Skeletal muscle satellite cell (primary cell): ENCODE measurements at regions not wholly inside any gene's neighbourhood (a gene's known extent, or its start where the extent isn't known, plus 50 kb on each side); places are given as distances from the start of the nearest gene placed in this dataset.

Experiments used
- H3K27me3 ChIP-seq: 2 replicates; pipeline ENCODE4 v1.7.0; 2013; ENCODE audit warnings: low read length; ENCODE audit not compliant: control insufficient read depth, insufficient read depth
- H3K36me3 ChIP-seq: 2 replicates; pipeline ENCODE4 v1.7.0; 2013; ENCODE audit warnings: mild to moderate bottlenecking, control low read depth, low read length; ENCODE audit not compliant: insufficient read depth
- H3K4me1 ChIP-seq: 2 replicates; pipeline ENCODE4 v1.7.0; 2013; ENCODE audit warnings: low read length; ENCODE audit not compliant: control insufficient read depth, insufficient read depth
- H3K4me2 ChIP-seq: 2 replicates; pipeline ENCODE4 v1.7.0; 2013; ENCODE audit warnings: mild to moderate bottlenecking, low read length
- H3K4me3 ChIP-seq: 2 replicates; pipeline ENCODE4 v1.7.0; 2013; ENCODE audit warnings: low read length
- H3K9ac ChIP-seq: 2 replicates; pipeline ENCODE4 v1.7.0; 2013; ENCODE audit warnings: mild to moderate bottlenecking, low read depth, low read length, moderate library complexity
- H3K9me3 ChIP-seq: replicated peaks from 2 replicates; pipeline ENCODE4 v1.7.0; 2013; ENCODE audit warnings: mild to moderate bottlenecking, control low read depth, low read length

- Histone ChIP-seq H3K4me3 (no peak overlapping the region), H3K4me2 (no peak overlapping the region), H3K27me3 (no peaks in the 10 kb centered on the region)
Measured at GRCh38 chr2:9127316-9127715, 79.3 kb upstream of the ASAP2 start.

GRCh38 chr2:9126540-9126939 lies 80.1 kb upstream of the ASAP2 start:
- no peak overlapping the region for H3K4me3 ChIP-seq
- H3K27me3 ChIP-seq: no peaks in the 10 kb centered on the region
- no peaks in the 10 kb centered on the region for H3K9me3 ChIP-seq
- no peak overlapping the region for H3K4me2 ChIP-seq
- H3K9ac ChIP-seq: no peak overlapping the region
- no peaks in the 10 kb centered on the region for H3K4me1 ChIP-seq
- no peaks in the 10 kb centered on the region for H3K36me3 ChIP-seq

More at GRCh38 chr2:9127316-9127715, 79.3 kb upstream of the ASAP2 start:
- Histone ChIP-seq H3K9me3 (no peaks in the 10 kb centered on the region), H3K9ac (no peak overlapping the region), H3K36me3 (no peaks in the 10 kb centered on the region), H3K4me1 (no peaks in the 10 kb centered on the region)

GRCh38 chr2:9124231-9124741 lies 82.3 kb upstream of the ASAP2 start:
- Histone ChIP-seq H3K4me1 (no peaks in the 10 kb centered on the region), H3K9me3 (no peaks in the 10 kb centered on the region), H3K27me3 (no peaks in the 10 kb centered on the region), H3K36me3 (no peaks in the 10 kb centered on the region), H3K4me3 (no peak overlapping the region), H3K9ac (no peak overlapping the region), H3K4me2 (no peak overlapping the region)

- H3K4me1 ChIP-seq: no peaks in the 10 kb centered on the region
- no peaks in the 10 kb centered on the region for H3K36me3 ChIP-seq
- no peak overlapping the region for H3K4me3 ChIP-seq
- H3K9ac ChIP-seq: no peak overlapping the region
- H3K4me2 ChIP-seq: no peak overlapping the region
- no peaks in the 10 kb centered on the region for H3K27me3 ChIP-seq
- H3K9me3 ChIP-seq: no peaks in the 10 kb centered on the region
Measured at GRCh38 chr2:9123069-9123468, 83.5 kb upstream of the ASAP2 start.

GRCh38 chr2:9122367-9122766 lies 84.2 kb upstream of the ASAP2 start:
- Histone ChIP-seq H3K4me1 (no peaks in the 10 kb centered on the region), H3K27me3 (no peaks in the 10 kb centered on the region), H3K4me3 (no peak overlapping the region), H3K9ac (no peak overlapping the region), H3K4me2 (no peak overlapping the region), H3K9me3 (no peaks in the 10 kb centered on the region), H3K36me3 (no peaks in the 10 kb centered on the region)

GRCh38 chr2:9118383-9118960 lies 88.1 kb upstream of the ASAP2 start:
- no peaks in the 10 kb centered on the region for H3K27me3 ChIP-seq
- H3K4me2 ChIP-seq: no peak overlapping the region
- no peak overlapping the region for H3K4me3 ChIP-seq
- H3K4me1 ChIP-seq: no peaks in the 10 kb centered on the region
- no peaks in the 10 kb centered on the region for H3K9me3 ChIP-seq
- H3K9ac ChIP-seq: no peak overlapping the region
- no peaks in the 10 kb centered on the region for H3K36me3 ChIP-seq

GRCh38 chr2:9115229-9115628 lies 91.4 kb upstream of the ASAP2 start:
- H3K4me1 ChIP-seq: peaks cover 19% of the 10 kb centered on the region
- no peaks in the 10 kb centered on the region for H3K9me3 ChIP-seq
- H3K36me3 ChIP-seq: no peaks in the 10 kb centered on the region
- H3K27me3 ChIP-seq: no peaks in the 10 kb centered on the region
- no peak overlapping the region for H3K9ac ChIP-seq
- H3K4me3 ChIP-seq: no peak overlapping the region
- no peak overlapping the region for H3K4me2 ChIP-seq

GRCh38 chr2:9114458-9114857 lies 92.2 kb upstream of the ASAP2 start:
- no peak overlapping the region for H3K4me3 ChIP-seq
- H3K9ac ChIP-seq: no peak overlapping the region
- H3K27me3 ChIP-seq: no peaks in the 10 kb centered on the region
- H3K4me2 ChIP-seq: no peak overlapping the region
- H3K4me1 ChIP-seq: peaks cover 19% of the 10 kb centered on the region
- H3K36me3 ChIP-seq: no peaks in the 10 kb centered on the region
- no peaks in the 10 kb centered on the region for H3K9me3 ChIP-seq

- Histone ChIP-seq H3K9me3 (no peaks in the 10 kb centered on the region), H3K4me2 (no peak overlapping the region), H3K27me3 (no peaks in the 10 kb centered on the region), H3K36me3 (no peaks in the 10 kb centered on the region), H3K9ac (no peak overlapping the region), H3K4me3 (no peak overlapping the region), H3K4me1 (peaks cover 19% of the 10 kb centered on the region)
Measured at GRCh38 chr2:9113916-9114315, 92.7 kb upstream of the ASAP2 start.

GRCh38 chr2:9113262-9113661 lies 93.3 kb upstream of the ASAP2 start:
- Histone ChIP-seq H3K36me3 (no peaks in the 10 kb centered on the region), H3K27me3 (no peaks in the 10 kb centered on the region), H3K9ac (no peak overlapping the region), H3K4me2 (no peak overlapping the region), H3K4me3 (no peak overlapping the region), H3K9me3 (no peaks in the 10 kb centered on the region), H3K4me1 (peaks cover 21% of the 10 kb centered on the region)

- Histone ChIP-seq H3K9ac (no peak overlapping the region), H3K27me3 (no peaks in the 10 kb centered on the region), H3K4me2 (peak overlapping the region; percentile 42), H3K4me3 (no peak overlapping the region), H3K4me1 (peaks cover 31% of the 10 kb centered on the region), H3K9me3 (no peaks in the 10 kb centered on the region), H3K36me3 (no peaks in the 10 kb centered on the region)
Measured at GRCh38 chr2:9112079-9112721, 94.4 kb upstream of the ASAP2 start.
